HG02840 (cell line): ENCODE measurements at regions not wholly inside any gene's neighbourhood (a gene's known extent, or its start where the extent isn't known, plus 50 kb on each side); places are given as distances from the start of the nearest gene placed in this dataset.

Experiments used
- ATAC-seq: cut with Tn5 transposase; IDR thresholded peaks from one replicate; pipeline ENCODE4 v1.9.1; 2021; ENCODE audit warnings: mild to moderate bottlenecking, moderate library complexity, moderate number of reproducible peaks; ENCODE audit not compliant: unreplicated experiment, low FRiP score

- no peak for ATAC-seq
Observed at GRCh38 chr22:48619721-48620120, 1208.0 kb downstream of the BRD1 start.

GRCh38 chr22:48618326-48618725 is 1209.3 kb downstream of the BRD1 start:
- ATAC-seq = no peak

- no peak for ATAC-seq
Observed at GRCh38 chr22:48616656-48617055, 1211.0 kb downstream of the BRD1 start.

GRCh38 chr22:48615171-48616008 is 1212.3 kb downstream of the BRD1 start:
- ATAC-seq = no peak

- no peak for ATAC-seq
Observed at GRCh38 chr22:48613566-48614200, 1214.0 kb downstream of the BRD1 start.

GRCh38 chr22:48612077-48612995 is 1215.3 kb downstream of the BRD1 start:
- ATAC-seq = no peak

- ATAC-seq = no peak
Observed at GRCh38 chr22:48609279-48609865, 1218.3 kb downstream of the BRD1 start.

GRCh38 chr22:48607901-48608662 is 1219.6 kb downstream of the BRD1 start:
- ATAC-seq = no peak

GRCh38 chr22:48606684-48607307 is 1220.9 kb downstream of the BRD1 start:
- ATAC-seq = no peak

- no peak for ATAC-seq
Observed at GRCh38 chr22:48605856-48606481, 1221.7 kb downstream of the BRD1 start.

GRCh38 chr22:48605125-48605524 is 1222.5 kb downstream of the BRD1 start:
- no peak for ATAC-seq

GRCh38 chr22:48603621-48604320 is 1223.9 kb downstream of the BRD1 start:
- no peak for ATAC-seq

- ATAC-seq = no peak
Observed at GRCh38 chr22:48602805-48603518, 1224.7 kb downstream of the BRD1 start.

GRCh38 chr22:48600681-48601080 is 1227.0 kb downstream of the BRD1 start:
- no peak for ATAC-seq

- ATAC-seq = no peak
Observed at GRCh38 chr22:48600171-48600570, 1227.5 kb downstream of the BRD1 start.

- ATAC-seq = no peak
Observed at GRCh38 chr22:48599346-48599745, 1228.3 kb downstream of the BRD1 start.

- ATAC-seq = no peak
Observed at GRCh38 chr22:48596111-48596850, 1231.4 kb downstream of the BRD1 start.
